Erythroblast (primary cell): ENCODE measurements at regions not wholly inside any gene's neighbourhood (a gene's known extent, or its start where the extent isn't known, plus 50 kb on each side); places are given as distances from the start of the nearest gene placed in this dataset.

Experiments
- GATA1 ChIP-seq: IDR thresholded peaks from 2 replicates; pipeline ENCODE4 v1.6.1; 2011; ENCODE audit warnings: low read depth, mild to moderate bottlenecking, control low read depth, low read length, moderate library complexity
- POLR2A ChIP-seq: IDR thresholded peaks from 2 replicates; pipeline ENCODE4 v1.6.1; 2011; ENCODE audit warnings: mild to moderate bottlenecking, low read length

- no peak for TF ChIP-seq POLR2A
- TF ChIP-seq GATA1, result no peak
Observed at GRCh38 chr11:45022294-45023064, 71.8 kb upstream of the TP53I11 start.
